OCI-LY3 (cell line): ENCODE measurements at regions not wholly inside any gene's neighbourhood (a gene's known extent, or its start where the extent isn't known, plus 50 kb on each side); places are given as distances from the start of the nearest gene placed in this dataset.
A peak's percentile ranks its signal among the peaks of the same experiment; 100 is the strongest.

ENCODE experiments used
- H2AFZ ChIP-seq: fragments of 200-600, 300-600 bp; shearing (Covaris generic); 2 replicates; pipeline ENCODE4 v1.6.0; 2014; ENCODE audit warnings: antibody characterized with exemption, low read depth, low read length
- H3K27ac ChIP-seq: fragments of 200-600, 300-600 bp; sonication (generic); 2 replicates; pipeline ENCODE4 v1.5.1; 2014; ENCODE audit warnings: mild to moderate bottlenecking, low read length, moderate library complexity, mixed read lengths
- H3K27me3 ChIP-seq: fragments of 200-600, 300-600 bp; sonication (generic); 2 replicates; pipeline ENCODE4 v1.6.1; 2014; ENCODE audit warnings: low read depth, low read length, mixed read lengths
- H3K36me3 ChIP-seq: fragments of 200-600, 300-600 bp; sonication (generic); replicated peaks from 2 replicates; pipeline ENCODE3; 2014; ENCODE audit warnings: low read depth, low read length, mixed read lengths
- H3K4me1 ChIP-seq: fragments of 300-600, 200-600 bp; sonication (generic); 2 replicates; pipeline ENCODE4 v1.6.1; 2014; ENCODE audit warnings: low read length, mixed read lengths
- H3K4me2 ChIP-seq: fragments of 200-600, 300-600 bp; sonication (generic); 2 replicates; pipeline ENCODE4 v1.6.1; 2014; ENCODE audit warnings: low read length, mixed read lengths
- H3K4me3 ChIP-seq: fragments of 300-600, 200-600 bp; sonication (generic); 2 replicates; pipeline ENCODE4 v1.5.1; 2014; ENCODE audit warnings: antibody characterized with exemption, mild to moderate bottlenecking, low read length, moderate library complexity
- H3K79me2 ChIP-seq: fragments of 300-600, 200-600 bp; shearing (Covaris generic); 2 replicates; pipeline ENCODE4 v1.6.1; 2014; ENCODE audit warnings: mild to moderate bottlenecking, low read length, mixed read lengths
- H3K9ac ChIP-seq: fragments of 300-600, 200-600 bp; shearing (Covaris generic); 2 replicates; pipeline ENCODE4 v1.6.0; 2014; ENCODE audit warnings: mild to moderate bottlenecking, low read length, moderate library complexity
- H3K9me3 ChIP-seq: fragments of 200-600, 300-600 bp; shearing (Covaris generic); 2 replicates; pipeline ENCODE4 v1.6.1; 2014; ENCODE audit warnings: low read length, mixed read lengths; ENCODE audit not compliant: insufficient read depth
- H4K20me1 ChIP-seq: fragments of 200-600, 300-600 bp; sonication (generic); 2 replicates; pipeline ENCODE4 v1.6.1; 2016; ENCODE audit warnings: low read length, mixed read lengths; ENCODE audit not compliant: insufficient read depth
- CTCF ChIP-seq: fragments of 200-600, 300-600 bp; sonication (generic); IDR thresholded peaks from 2 replicates; pipeline ENCODE4 v1.5.1; 2014; ENCODE audit warnings: antibody characterized with exemption, low read length, low read depth
- EZH2phosphoT487 ChIP-seq: fragments of 200-600 bp; shearing (Covaris generic); IDR thresholded peaks from 2 replicates; pipeline ENCODE4 v1.6.1; 2018; ENCODE audit warnings: antibody characterized with exemption, mixed run types, low read depth

- H3K9me3 ChIP-seq, result no peaks in the 10 kb centered on the region
- no peak overlapping the region for H3K4me2 ChIP-seq
- H3K36me3 ChIP-seq, result no peaks in the 10 kb centered on the region
- H2AFZ ChIP-seq, result no peak overlapping the region
- H3K27me3 ChIP-seq, result no peaks in the 10 kb centered on the region
- no peak overlapping the region for H3K4me3 ChIP-seq
- H4K20me1 ChIP-seq, result no peaks in the 10 kb centered on the region
- no peak overlapping the region for H3K9ac ChIP-seq
- peaks cover 21% of the 10 kb centered on the region for H3K4me1 ChIP-seq
- H3K79me2 ChIP-seq, result no peaks in the 10 kb centered on the region
- no peak overlapping the region for H3K27ac ChIP-seq
- no peak for TF ChIP-seq EZH2phosphoT487
- no peak for TF ChIP-seq CTCF
Measured at GRCh38 chr6:56694002-56694401, 51.3 kb upstream of the DST start.

GRCh38 chr6:56693246-56693607, 50.5 kb upstream of the DST start:
- no peak overlapping the region for H3K9ac ChIP-seq
- no peaks in the 10 kb centered on the region for H3K36me3 ChIP-seq
- no peaks in the 10 kb centered on the region for H3K9me3 ChIP-seq
- H3K4me3 ChIP-seq, result no peak overlapping the region
- H3K4me2 ChIP-seq, result no peak overlapping the region
- H2AFZ ChIP-seq, result no peak overlapping the region
- no peaks in the 10 kb centered on the region for H4K20me1 ChIP-seq
- H3K4me1 ChIP-seq, result peaks cover 23% of the 10 kb centered on the region
- TF ChIP-seq CTCF (no peak), EZH2phosphoT487 (no peak)
- H3K79me2 ChIP-seq, result no peaks in the 10 kb centered on the region
- no peaks in the 10 kb centered on the region for H3K27me3 ChIP-seq
- no peak overlapping the region for H3K27ac ChIP-seq

- no peaks in the 10 kb centered on the region for H4K20me1 ChIP-seq
- no peaks in the 10 kb centered on the region for H3K27me3 ChIP-seq
- peak overlapping the region; percentile 4; the same call in 1 of the 2 replicates for H3K4me2 ChIP-seq
- no peaks in the 10 kb centered on the region for H3K9me3 ChIP-seq
- H3K36me3 ChIP-seq, result no peaks in the 10 kb centered on the region
- peaks cover 23% of the 10 kb centered on the region for H3K4me1 ChIP-seq
- TF ChIP-seq EZH2phosphoT487 (no peak), CTCF (no peak)
- no peak overlapping the region for H3K27ac ChIP-seq
- no peak overlapping the region for H2AFZ ChIP-seq
- H3K9ac ChIP-seq, result no peak overlapping the region
- H3K79me2 ChIP-seq, result no peaks in the 10 kb centered on the region
- no peak overlapping the region for H3K4me3 ChIP-seq
Measured at GRCh38 chr6:56692523-56693245, 50.0 kb upstream of the DST start.
